GM18867 (cell line): ENCODE measurements at regions not wholly inside any gene's neighbourhood (a gene's known extent, or its start where the extent isn't known, plus 50 kb on each side); places are given as distances from the start of the nearest gene placed in this dataset.

Experiments
- ATAC-seq: cut with Tn5 transposase; IDR thresholded peaks from one replicate; pipeline ENCODE4 v1.9.1; 2021; ENCODE audit warnings: mild to moderate bottlenecking, moderate library complexity; ENCODE audit not compliant: unreplicated experiment

DNA sequence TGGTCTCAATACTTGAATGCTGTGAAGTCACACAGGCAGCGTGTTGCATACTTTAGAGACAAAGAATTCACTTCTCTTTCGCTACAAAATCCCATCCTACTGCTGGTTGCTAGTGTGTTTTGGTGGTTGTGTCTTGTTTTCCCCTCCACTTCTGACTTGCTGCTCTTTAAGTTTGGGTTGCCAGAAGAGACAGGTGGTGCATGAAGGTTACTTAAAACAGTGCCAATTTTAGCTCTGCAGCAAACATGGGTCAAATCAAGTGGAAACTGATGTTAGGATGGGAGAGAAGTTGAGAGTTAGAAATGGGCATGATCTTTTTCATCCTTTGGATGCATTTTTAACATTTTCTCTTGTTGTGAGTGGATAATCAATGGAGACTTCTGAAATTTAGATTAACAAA, 136.2 kb upstream of the KCNH7 start:
- ATAC-seq = no peak

DNA sequence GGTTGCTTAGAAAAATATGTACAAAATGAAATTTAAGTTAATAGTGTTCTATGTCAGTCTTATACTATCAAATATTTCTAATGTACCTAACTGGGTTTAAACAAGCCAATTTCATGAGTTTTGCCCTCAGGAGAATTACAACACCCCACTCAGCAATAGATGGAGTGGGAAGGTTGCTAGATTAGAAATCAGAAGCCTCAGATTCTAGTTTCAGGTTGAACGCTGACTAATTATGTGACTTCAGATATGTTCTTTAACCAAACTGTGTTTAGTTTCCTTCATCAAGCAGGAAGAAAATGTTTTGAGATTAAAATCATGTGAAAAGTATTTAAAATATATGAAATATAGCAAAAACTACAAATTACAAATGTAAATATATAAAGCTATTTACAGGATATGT, 133.8 kb upstream of the KCNH7 start:
- peak; percentile 69 for ATAC-seq

DNA sequence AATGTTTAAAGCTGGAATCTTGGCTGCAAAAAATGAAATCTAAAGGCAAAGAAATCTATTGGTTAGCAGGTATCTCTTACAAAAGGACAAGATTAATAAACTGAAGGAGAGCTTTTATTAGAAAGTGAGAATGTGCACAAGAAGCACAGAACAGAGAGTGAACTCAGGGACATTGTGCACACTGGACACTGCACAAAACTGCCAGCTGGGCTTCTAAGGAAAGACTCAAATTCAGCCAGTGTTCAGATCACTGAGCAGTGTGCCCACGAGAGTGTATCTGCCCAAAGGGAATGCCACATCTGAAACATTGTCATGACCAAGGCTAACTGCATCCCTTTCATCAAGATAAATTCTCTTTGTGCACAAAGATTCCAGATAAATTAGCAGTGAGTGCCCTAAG, 129.7 kb upstream of the KCNH7 start:
- ATAC-seq = no peak

DNA sequence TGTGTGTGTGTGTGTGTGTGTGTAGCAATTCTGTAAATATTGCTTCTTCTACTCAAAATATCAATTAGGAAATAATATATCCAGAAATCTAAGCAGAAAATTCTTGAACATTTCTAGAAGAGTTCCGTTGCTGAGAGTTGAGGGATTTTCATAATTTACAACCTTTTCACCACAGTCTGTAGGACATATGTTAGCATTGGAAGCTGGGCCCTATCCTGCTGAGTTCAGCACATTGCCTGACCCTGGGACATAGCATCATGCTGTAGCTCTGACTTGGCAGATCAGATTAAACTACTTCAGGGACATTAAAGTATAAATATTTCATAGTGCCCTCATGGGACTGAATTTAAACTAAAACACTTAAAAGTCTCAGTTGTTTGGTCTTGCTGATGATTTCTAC, 129.2 kb upstream of the KCNH7 start:
- ATAC-seq = no peak

DNA sequence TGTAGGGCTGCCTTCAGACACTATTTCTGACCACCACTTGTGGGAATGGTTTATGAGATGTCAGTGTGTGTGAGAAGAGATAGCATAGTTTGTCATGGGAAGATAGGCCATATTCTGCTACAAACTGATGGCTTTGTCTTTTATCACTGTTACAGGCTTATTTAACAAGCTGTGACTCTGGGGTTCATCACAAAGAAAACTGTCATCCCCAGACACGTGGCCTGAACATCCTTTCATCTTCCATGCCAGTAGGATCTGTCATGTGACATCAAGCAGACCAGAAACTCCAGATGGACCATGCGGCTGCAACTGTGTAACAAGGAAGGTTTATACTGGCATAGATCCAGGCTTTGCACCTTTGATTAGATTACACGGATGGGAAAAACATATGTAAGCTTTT, 128.6 kb upstream of the KCNH7 start:
- ATAC-seq = no peak

DNA sequence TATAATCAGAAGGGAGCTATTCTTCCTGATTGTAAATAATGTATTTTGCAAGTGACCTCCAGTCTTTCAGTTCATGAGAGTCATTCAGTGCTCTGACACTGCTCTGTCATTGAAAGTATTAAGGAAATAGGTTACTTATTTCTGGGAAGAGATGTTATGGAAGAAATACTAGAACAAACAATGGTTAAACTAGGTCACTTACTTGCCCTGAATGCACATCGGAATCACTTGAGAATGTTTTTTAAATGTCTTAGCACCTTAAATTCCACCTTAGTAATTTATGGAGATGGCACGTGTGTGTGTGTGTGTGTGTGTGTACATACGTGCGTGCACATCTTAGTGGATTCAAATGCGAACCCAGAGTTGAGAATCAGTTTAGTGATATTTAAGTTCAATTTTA, 126.6 kb upstream of the KCNH7 start:
- ATAC-seq = no peak

DNA sequence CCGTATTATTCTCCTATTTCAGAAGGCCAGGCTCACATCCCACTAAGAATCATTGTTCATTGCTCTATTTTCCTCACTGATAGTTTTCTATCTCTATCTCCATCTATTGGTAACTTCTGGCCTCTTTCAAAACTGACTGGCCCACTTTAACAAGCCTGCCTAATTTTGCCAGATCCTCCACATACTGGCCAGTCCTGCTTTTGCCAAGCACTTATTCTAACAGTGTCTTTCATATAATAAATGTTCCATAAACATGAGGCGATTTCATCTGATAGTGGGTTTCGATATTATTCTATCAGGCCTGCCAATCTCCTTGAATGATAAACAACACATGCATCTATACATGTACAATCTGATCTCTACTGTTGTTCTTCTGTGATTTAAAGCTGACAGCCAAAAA, 125.9 kb upstream of the KCNH7 start:
- no peak for ATAC-seq

DNA sequence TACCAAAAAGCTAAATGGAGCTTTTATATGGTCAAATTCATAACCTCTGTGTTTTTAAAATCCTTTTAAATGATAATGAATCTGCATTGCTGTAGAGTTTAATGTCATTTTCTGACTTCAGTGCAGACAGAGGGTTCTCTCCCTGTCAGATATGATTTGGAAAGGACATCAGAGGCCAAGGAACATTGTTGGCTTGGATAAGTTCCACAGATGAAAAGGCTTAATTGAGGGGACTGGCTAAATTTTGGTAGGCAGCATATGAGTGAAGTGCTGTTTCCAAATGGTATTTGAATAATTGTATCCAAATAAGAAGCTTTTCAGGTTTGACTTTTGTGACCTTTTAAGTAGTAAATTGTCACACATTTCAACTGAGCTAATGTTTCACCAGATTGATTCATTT, 124.6 kb upstream of the KCNH7 start:
- ATAC-seq = no peak

DNA sequence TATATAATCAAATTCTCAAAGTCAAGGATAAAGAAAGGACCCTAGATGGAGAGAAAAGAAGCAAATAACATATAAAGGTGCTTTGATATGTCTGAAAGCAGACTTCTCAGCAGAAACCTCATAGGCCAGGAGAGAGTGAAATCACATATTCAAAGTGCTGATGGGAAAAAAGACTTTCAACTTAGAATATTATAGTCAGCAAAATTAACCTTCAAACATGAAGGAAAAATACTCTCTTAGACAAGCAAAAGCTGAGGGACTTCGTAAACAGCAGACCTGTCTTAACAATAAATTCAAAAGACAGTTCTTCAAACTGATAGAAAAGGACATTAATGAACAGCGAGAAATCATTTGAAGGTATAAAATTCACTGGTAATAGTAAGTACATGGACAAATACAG, 107.2 kb upstream of the KCNH7 start:
- no peak for ATAC-seq

DNA sequence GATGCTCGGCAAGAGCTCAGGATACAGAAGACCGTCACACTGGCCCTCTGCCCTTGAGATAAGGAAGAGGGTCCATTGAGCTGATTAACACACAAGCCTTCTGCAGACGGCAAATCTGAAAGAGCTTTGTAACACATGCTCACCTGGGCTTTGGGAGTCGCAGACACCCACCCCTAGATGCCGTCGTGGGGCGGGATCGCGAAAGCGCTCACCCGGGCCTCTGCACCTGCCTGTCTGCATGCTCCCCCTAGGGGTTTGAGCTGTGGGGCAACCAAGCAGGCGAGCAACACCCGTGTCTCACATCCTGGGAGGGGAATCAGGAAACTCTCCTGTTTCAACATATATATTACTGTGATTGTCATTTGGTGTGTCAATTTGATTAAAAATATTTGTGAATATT, 99.8 kb upstream of the KCNH7 start:
- no peak for ATAC-seq

DNA sequence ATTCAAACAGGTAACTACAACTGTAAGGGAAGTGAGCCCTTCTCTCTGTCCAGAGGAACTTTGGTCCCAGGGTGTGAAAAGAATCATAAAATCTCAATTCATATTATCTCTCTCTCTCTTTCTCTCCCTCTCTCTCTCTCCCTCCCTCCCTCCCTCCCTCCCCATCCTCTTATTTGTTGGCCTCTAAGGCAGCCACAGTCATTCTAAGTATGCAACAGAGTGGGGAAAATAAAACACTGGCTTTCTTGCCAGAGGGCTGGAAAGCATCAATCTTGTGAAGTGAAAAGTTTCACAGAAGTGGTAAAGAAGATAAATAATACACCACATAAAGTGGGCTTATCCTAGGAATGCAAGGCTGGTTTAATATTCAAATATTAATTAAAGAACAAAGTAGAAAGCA, 95.6 kb upstream of the KCNH7 start:
- ATAC-seq = no peak

DNA sequence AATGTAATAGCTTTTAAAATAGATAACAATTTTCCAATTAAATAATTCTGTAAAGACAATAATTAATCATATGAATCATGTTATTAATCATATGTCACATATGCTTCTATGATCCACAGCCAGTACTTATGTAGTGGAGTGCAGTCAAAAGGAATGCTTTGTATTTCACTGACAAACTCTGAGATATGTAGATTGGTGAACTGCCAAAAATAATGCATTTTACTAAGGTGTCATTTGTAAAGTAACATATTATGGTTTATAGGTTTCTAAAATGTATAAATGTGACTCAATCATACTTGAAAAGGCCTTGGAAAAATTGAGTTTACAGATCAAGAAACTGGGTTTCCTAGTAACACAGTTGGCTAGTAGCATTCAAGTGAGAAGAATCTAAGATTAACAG, 93.8 kb upstream of the KCNH7 start:
- no peak for ATAC-seq

DNA sequence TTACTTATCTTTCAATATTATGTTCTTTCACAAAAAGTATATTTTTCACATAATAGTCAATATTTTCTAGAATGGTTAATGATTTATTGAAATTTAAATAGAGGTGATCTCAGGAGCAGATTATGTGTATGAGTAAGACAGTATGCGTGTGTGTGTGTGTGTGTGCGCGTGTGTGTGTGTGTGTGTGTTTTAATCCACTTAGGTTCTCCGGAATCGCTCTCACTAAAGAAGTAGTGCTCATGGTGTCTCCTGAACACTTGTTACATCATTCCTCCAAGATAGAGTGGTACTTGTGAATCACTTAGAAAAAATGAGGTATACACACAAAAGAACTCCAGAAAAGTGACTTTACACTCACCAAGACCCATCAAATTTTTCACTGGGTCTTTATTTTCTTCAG, 91.0 kb upstream of the KCNH7 start:
- ATAC-seq = no peak

DNA sequence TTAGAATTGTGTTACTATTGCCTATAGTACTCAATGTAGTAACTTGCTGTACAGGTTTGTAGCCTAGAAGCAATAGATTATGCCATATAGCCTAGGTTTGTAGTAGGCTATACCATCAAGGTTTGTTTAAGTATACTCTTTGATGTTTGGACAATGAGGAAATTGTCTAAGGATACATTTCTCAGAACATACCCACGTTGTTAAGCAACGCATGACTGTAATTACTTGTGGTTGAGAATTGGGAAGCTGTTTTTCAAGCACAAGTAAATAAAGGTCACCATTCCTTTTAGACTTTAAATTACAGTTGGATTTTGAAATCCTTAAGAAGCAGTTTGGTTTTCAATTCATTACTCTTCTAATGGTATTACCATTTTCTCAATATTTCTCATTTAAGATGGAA, 89.8 kb upstream of the KCNH7 start:
- ATAC-seq = no peak

DNA sequence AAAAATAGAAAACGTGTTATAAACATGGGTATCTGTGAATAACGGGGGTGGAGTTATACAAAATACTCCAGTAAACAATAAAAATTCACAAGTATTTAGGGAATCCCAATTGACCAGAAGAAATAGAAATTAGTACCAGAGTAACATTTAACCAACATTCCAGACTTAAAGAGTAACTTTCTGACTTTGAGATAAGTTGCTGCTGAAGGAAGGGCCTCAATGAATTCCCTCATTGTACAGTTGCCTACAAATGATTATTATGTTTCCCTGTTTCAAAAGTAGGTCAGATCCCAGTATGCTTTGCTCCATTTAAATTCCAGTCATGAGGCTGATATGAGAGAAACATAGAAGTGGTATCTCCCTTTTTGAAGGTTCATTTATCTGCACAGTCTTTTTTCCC, 88.3 kb upstream of the KCNH7 start:
- no peak for ATAC-seq

DNA sequence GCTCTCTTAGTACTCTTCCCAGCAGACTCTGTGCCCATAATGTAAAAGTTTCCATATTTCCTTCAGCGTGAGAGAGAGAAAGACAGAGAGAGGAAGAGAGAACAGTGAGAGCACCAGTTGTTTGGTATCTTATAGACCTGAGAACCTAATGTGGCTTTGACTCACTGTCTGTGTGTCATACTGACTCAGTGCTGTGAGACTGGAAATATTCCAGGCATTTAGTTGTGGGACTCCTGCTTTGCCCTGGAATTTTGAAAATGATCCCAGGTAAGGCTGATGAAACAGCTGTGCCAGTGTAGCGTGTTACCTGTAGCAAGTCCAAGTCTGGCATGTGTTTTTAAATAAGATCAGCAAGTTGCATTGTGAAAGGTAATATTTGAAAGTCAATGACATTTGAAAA, 87.9 kb upstream of the KCNH7 start:
- ATAC-seq = peak; percentile 34

DNA sequence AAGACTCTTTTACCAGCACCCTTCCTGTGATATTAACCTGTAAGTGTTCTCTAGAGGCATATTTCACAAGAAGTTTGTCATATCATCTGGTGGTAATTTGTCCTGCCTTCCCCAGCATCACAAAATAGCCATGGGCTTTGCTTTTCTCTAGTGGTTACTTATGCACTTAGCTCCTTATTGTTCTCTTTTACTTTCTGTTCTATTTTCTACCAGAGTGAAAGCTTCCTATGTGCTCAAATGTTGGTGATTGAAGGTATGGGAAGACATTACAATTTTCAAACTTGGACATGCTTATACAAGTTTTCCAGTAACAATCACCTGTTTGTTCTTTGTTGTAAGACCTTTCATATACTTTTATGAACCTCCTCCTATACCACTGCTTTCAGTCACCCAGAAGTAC, 87.0 kb upstream of the KCNH7 start:
- peak; percentile 73 for ATAC-seq

DNA sequence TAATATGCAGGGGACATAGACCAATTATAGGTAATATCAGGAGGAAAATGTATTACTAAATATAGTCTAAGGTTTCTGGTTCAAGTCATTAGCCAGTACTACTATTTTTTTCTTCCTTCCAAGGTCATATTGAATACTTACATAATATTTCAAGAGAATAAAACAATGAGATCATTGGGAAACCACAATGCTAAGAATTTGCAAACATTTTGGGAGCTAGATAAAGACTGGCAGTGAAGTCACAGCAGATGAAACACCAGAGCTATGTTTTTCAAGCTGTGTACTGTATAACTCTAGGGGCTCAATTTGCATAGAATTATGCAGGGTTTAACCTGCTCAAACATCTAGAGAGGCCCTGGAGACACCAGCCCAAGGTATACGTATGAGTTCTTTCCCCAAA, 80.5 kb upstream of the KCNH7 start:
- ATAC-seq = no peak

DNA sequence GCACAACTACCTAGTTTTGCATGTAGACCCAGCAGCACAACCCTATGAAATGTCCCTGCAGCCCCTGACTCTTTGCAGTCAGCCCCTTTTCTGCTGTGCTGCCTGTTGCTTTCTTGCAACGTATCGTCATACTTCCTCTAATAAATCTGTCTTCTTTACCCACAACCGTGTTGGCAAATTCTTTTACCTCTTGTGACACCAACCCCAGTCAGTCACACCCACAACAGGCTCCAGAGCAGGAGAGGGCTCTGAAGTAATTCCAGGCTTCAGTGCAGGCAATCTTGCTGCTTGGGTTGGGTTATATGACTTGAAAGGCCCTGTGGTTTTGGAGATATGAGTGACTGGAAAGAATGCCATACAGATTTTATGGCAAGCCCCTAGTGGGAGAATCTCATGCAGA, 79.1 kb upstream of the KCNH7 start:
- ATAC-seq = no peak

DNA sequence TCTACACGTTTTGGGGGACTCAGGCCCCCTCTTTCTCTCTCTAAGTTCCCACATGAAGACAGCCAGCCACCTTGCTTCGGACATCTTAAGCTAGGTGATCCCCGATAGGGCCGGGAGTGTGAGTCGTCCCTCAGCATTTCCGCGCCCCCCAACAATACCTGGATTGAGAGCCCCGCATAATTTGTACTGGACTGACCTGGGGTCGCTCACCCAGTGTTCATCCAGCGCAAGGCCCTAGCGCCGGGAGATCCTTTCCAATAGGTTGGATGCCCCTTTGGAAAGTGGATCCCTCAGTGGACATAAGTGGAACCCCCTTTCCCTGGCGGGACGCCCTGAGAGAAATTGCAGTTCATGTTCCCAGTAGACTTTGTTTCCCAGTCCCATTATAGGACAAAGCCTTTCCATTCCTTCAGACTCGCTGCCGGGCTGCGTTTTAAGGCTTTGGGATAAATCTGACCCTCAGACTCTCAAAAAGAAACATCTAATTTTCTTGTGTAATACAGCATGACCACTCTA, 77.8 kb upstream of the KCNH7 start:
- ATAC-seq = no peak

DNA sequence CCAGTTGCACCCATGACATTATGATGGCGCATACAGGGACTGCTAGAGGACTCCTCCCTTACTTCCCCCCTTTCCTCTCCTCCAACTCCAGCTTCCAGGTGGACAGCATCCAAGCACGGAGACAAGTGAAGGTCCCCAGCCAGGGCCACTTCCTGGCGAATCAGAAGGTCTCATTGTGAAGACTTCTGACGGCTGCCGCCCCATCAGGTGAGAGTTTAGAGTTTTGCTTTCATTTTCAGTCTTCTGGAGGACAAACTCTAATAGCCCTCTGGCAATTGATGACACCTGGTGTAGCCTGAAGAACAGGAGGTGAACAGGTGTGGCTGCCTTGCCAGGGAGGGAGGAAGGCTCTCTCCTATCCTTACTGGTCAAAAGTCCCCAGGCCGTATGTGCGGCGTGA, 77.3 kb upstream of the KCNH7 start:
- ATAC-seq = no peak

DNA sequence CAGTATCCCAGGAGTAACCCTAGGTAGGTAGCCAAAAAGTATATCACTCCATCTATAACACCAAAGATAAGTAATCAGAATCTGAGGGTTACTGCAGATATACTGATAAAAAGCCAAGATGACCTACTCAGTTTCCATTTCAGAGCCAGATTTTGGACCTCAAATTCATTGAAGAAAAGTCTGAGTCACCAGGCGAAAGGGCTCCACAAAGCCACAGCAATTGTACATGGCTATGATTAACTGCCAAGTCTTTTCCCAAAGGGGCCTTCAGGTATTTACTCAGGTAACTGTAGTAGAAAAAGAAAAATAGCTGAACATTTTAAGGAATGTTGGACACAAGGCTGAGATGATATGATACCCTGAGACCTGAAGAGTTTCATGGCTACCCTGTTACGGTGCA, 75.6 kb upstream of the KCNH7 start:
- ATAC-seq = no peak

DNA sequence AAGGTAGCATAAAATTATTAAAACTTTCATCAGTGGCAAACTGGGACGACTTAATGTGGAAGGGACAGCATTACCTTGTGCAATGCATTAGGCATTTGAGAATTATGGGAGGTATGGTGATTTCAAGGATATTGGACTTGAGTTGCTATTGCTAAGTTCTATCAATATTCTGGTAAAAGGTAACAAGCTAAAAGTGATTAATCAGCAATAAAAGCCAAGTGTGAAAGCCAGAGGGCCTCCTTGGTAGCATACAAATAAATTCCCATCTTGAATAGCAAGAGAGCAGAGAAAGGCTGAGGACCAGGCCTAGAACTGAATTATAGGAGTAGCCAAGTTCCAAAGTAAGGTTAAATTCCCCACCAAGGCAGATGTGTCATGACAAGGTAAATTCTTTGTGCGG, 74.2 kb upstream of the KCNH7 start:
- ATAC-seq = no peak

DNA sequence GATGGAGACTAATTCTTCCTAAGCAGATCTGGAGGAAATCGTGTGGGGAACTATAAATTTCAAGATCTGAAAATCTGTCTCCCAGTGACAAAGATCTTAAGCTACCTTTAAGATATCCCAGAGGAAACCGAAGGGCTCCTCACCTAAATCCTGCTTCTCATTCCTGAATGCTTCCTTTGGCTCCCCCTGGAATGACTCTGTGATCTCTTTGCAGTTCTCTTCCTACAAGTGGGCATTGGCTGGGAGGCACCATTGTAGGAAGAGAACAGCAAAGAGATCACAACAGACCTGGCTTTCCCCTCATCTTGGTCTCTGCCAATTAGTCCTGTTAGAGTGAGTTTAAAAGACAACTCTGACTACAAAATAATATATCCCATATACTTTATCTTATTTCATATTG, 70.0 kb upstream of the KCNH7 start:
- no peak for ATAC-seq
